Fibroblast of lung (primary cell): ENCODE measurements at regions not wholly inside any gene's neighbourhood (a gene's known extent, or its start where the extent isn't known, plus 50 kb on each side); places are given as distances from the start of the nearest gene placed in this dataset.
"Not testable (repeated sequence)": the region's sequence is repeated elsewhere in the genome, so short reads cannot be mapped to it uniquely, and the experiment has no call there.

ENCODE experiments used
- DNase-seq, 2 donors: peaks; one replicate each; pipeline versions ENCODE4 v3.0.0 to v3.0.0-alpha.2; 2010; ENCODE audit warnings: low read depth in 2 of 2
- H2AFZ ChIP-seq: 2 replicates; pipeline ENCODE4 v1.5.1; 2012; ENCODE audit warnings: low read length, control low read depth, inconsistent platforms
- H3K27ac ChIP-seq: 2 replicates; pipeline ENCODE4 v1.5.1; 2011; ENCODE audit warnings: low read length, control low read depth; ENCODE audit not compliant: insufficient read depth
- H3K27me3 ChIP-seq: 2 replicates; pipeline ENCODE4 v1.5.1; 2011; ENCODE audit warnings: mild to moderate bottlenecking, low read length; ENCODE audit not compliant: control insufficient read depth, insufficient read depth
- H3K36me3 ChIP-seq: 2 replicates; pipeline ENCODE4 v1.5.1; 2011; ENCODE audit warnings: low read length; ENCODE audit not compliant: control insufficient read depth, insufficient read depth
- H3K4me1 ChIP-seq: 2 replicates; pipeline ENCODE4 v1.5.1; 2011; ENCODE audit warnings: low read length; ENCODE audit not compliant: control insufficient read depth, insufficient read depth; ENCODE audit errors: extremely low read depth
- H3K4me2 ChIP-seq: 2 replicates; pipeline ENCODE4 v1.5.1; 2011; ENCODE audit warnings: low read length, control low read depth; ENCODE audit not compliant: insufficient read depth; ENCODE audit errors: extremely low read depth
- H3K4me3 ChIP-seq, 4 experiments: fragments of 200-600 bp in 1 of 4; sonication (generic) in 1 of 4; replicated peaks in 1 of 4; 2 replicates each; pipeline ENCODE4 v1.5.1; 2011 to 2016; ENCODE audit warnings: low read length in 4 of 4, low read depth in 3 of 4, mild to moderate bottlenecking in 3 of 4, control low read depth in 2 of 4, inconsistent platforms in 1 of 4, mixed read lengths in 1 of 4; ENCODE audit not compliant: insufficient read depth in 1 of 4; ENCODE audit errors: control extremely low read depth in 1 of 4
- H3K79me2 ChIP-seq: 2 replicates; pipeline ENCODE4 v1.5.1; 2012; ENCODE audit warnings: mild to moderate bottlenecking, low read length, inconsistent platforms; ENCODE audit not compliant: control insufficient read depth, insufficient read depth
- H3K9ac ChIP-seq: 2 replicates; pipeline ENCODE4 v1.5.1; 2011; ENCODE audit warnings: mild to moderate bottlenecking, low read length, control low read depth; ENCODE audit not compliant: insufficient read depth
- H3K9me3 ChIP-seq: 2 replicates; pipeline ENCODE4 v1.5.1; 2012; ENCODE audit warnings: low read depth, low read length; ENCODE audit not compliant: control insufficient read depth, insufficient read depth
- H4K20me1 ChIP-seq: 2 replicates; pipeline ENCODE4 v1.5.1; 2011; ENCODE audit warnings: low read length; ENCODE audit not compliant: control insufficient read depth, insufficient read depth; ENCODE audit errors: extremely low read depth
- CTCF ChIP-seq, 2 donors: IDR thresholded peaks in 1 of 2; conservative IDR thresholded peaks in 1 of 2; 1 replicate in 1 of 2; 2 replicates in 1 of 2; pipeline ENCODE4 v1.5.1; 2011 to 2012; ENCODE audit warnings: low read length in 2 of 2, control low read depth in 1 of 2, inconsistent platforms in 1 of 2, low read depth in 1 of 2, mild to moderate bottlenecking in 1 of 2
- EZH2 ChIP-seq: IDR thresholded peaks from 2 replicates; pipeline ENCODE4 v1.5.1; 2012; ENCODE audit warnings: low read length, control low read depth, mild to moderate bottlenecking; ENCODE audit errors: missing control alignments

- Histone ChIP-seq H3K9me3 (no peaks in the 10 kb centered on the region), H3K4me1 (no peaks in the 10 kb centered on the region), H3K4me2 (no peak overlapping the region), H3K4me3 (no peak overlapping the region), H3K36me3 (no peaks in the 10 kb centered on the region), H2AFZ (no peak overlapping the region), H3K79me2 (no peaks in the 10 kb centered on the region), H3K27ac (no peak overlapping the region), H3K9ac (no peak overlapping the region), H3K27me3 (no peaks in the 10 kb centered on the region), H4K20me1 (no peaks in the 10 kb centered on the region)
- TF ChIP-seq CTCF (conservative IDR thresholded peaks at IDR 0.05 in 1 of 2, IDR thresholded peaks at IDR 0.05 in 1 of 2; ENCODE audit: low read depth in 1 of 2, low read length in 2 of 2), result no peak
- no peak for TF ChIP-seq EZH2
- no peak for DNase-seq
Observed at GRCh38 chr3:59496250-59496649, 446.4 kb upstream of the CFAP20DC start.

- H3K27ac ChIP-seq, H3K4me2 ChIP-seq, H3K4me1 ChIP-seq, H3K36me3 ChIP-seq, H2AFZ ChIP-seq, H3K79me2 ChIP-seq, H3K9ac ChIP-seq, H3K9me3 ChIP-seq, H4K20me1 ChIP-seq, H3K4me3 ChIP-seq, DNase-seq, H3K27me3 ChIP-seq: not testable (repeated sequence)
Observed at GRCh38 chr3:59494969-59495368, 445.1 kb upstream of the CFAP20DC start.

- Histone ChIP-seq H4K20me1 (no peaks in the 10 kb centered on the region), H2AFZ (no peak overlapping the region), H3K4me2 (no peak overlapping the region), H3K9me3 (no peaks in the 10 kb centered on the region), H3K4me3 (no peak overlapping the region), H3K27me3 (no peaks in the 10 kb centered on the region), H3K79me2 (no peaks in the 10 kb centered on the region), H3K36me3 (no peaks in the 10 kb centered on the region), H3K9ac (no peak overlapping the region), H3K4me1 (no peaks in the 10 kb centered on the region), H3K27ac (no peak overlapping the region)
- TF ChIP-seq CTCF (conservative IDR thresholded peaks at IDR 0.05 in 1 of 2, IDR thresholded peaks at IDR 0.05 in 1 of 2; ENCODE audit: low read depth in 1 of 2, low read length in 2 of 2) (no peak), EZH2 (no peak)
- no peak for DNase-seq
Observed at GRCh38 chr3:59486520-59486919, 436.7 kb upstream of the CFAP20DC start.

- Histone ChIP-seq H3K36me3 (no peaks in the 10 kb centered on the region), H3K9me3 (no peaks in the 10 kb centered on the region), H3K4me1 (peaks cover 2% of the 10 kb centered on the region), H2AFZ (no peak overlapping the region), H3K27me3 (no peaks in the 10 kb centered on the region), H3K4me2 (no peak overlapping the region), H3K79me2 (no peaks in the 10 kb centered on the region), H3K4me3 (no peak overlapping the region), H4K20me1 (no peaks in the 10 kb centered on the region), H3K27ac (no peak overlapping the region), H3K9ac (no peak overlapping the region)
- DNase-seq, result no peak
- TF ChIP-seq EZH2, result no peak
- no peak for TF ChIP-seq CTCF (conservative IDR thresholded peaks at IDR 0.05 in 1 of 2, IDR thresholded peaks at IDR 0.05 in 1 of 2; ENCODE audit: low read depth in 1 of 2, low read length in 2 of 2)
Observed at GRCh38 chr3:59483191-59483590, 433.4 kb upstream of the CFAP20DC start.
